ENCODE measurements at regions not wholly inside any gene's neighbourhood (a gene's known extent, or its start where the extent isn't known, plus 50 kb on each side); places are given as distances from the start of the nearest gene placed in this dataset.
"Not testable (repeated sequence)": the region's sequence is repeated elsewhere in the genome, so short reads cannot be mapped to it uniquely, and the experiment has no call there.

GRCh38 chr7:91497277-91497676, 233.0 kb downstream of the FZD1 start:
- not testable (repeated sequence) for TF ChIP-seq CTCF (IDR thresholded peaks at IDR 0.05; ENCODE audit: low read depth, low read length, poor library complexity, severe bottlenecking); EZH2phosphoT487 (IDR thresholded peaks at IDR 0.05; ENCODE audit: borderline replicate concordance, low read length)

Measured in DOHH2 (cell line).